Ishikawa (cell line): ENCODE measurements at regions not wholly inside any gene's neighbourhood (a gene's known extent, or its start where the extent isn't known, plus 50 kb on each side); places are given as distances from the start of the nearest gene placed in this dataset.

Source experiments
- CEBPB ChIP-seq: IDR thresholded peaks from 2 replicates; pipeline ENCODE4 v1.6.1; 2012
- CREB1 ChIP-seq: IDR thresholded peaks from 2 replicates; pipeline ENCODE4 v1.6.1; 2012; ENCODE audit warnings: low read depth
- EP300 ChIP-seq: IDR thresholded peaks from 2 replicates; pipeline ENCODE4 v1.6.1; 2012; ENCODE audit warnings: borderline replicate concordance
- FOXM1 ChIP-seq: IDR thresholded peaks from 2 replicates; pipeline ENCODE4 v1.6.1; 2012; ENCODE audit warnings: low read depth, borderline replicate concordance
- MAX ChIP-seq: IDR thresholded peaks from 2 replicates; pipeline ENCODE4 v1.6.1; 2012
- RAD21 ChIP-seq: IDR thresholded peaks from 2 replicates; pipeline ENCODE4 v1.6.1; 2012; ENCODE audit warnings: low read depth
- TCF12 ChIP-seq: IDR thresholded peaks from 2 replicates; pipeline ENCODE4 v1.6.1; 2012; ENCODE audit warnings: low read depth
- USF1 ChIP-seq: IDR thresholded peaks from 2 replicates; pipeline ENCODE4 v1.6.1; 2012
- TF ChIP-seq, protein P1 (sequence below): IDR thresholded peaks from 2 replicates; pipeline ENCODE4 v1.6.1; 2012; ENCODE audit warnings: low read depth, mild to moderate bottlenecking

DNA sequence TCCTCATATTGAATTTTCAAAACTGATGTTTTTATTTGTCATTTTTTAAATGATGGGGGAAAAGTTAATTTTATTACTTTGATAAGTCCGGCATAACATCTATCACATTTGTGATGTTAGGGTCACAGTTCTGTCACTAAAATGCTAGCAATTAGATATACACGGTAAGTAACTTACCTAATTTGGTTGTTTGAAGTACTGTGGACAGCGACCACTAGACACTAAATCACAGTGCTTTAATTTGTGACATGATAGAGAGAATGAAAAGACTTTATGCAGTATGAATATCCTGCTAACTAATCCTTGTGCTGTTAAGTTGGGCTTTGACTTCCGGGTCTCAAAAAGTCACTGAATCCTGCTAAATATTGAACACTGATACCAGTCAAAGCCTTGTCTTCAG lies 857.3 kb upstream of the KCND2 start:
- TF ChIP-seq RAD21 (no peak), FOXM1 (no peak), CEBPB (no peak), USF1 (no peak), CREB1 (no peak), MAX (no peak), TCF12 (no peak), EP300 (no peak)
- TF ChIP-seq, protein P1, sequence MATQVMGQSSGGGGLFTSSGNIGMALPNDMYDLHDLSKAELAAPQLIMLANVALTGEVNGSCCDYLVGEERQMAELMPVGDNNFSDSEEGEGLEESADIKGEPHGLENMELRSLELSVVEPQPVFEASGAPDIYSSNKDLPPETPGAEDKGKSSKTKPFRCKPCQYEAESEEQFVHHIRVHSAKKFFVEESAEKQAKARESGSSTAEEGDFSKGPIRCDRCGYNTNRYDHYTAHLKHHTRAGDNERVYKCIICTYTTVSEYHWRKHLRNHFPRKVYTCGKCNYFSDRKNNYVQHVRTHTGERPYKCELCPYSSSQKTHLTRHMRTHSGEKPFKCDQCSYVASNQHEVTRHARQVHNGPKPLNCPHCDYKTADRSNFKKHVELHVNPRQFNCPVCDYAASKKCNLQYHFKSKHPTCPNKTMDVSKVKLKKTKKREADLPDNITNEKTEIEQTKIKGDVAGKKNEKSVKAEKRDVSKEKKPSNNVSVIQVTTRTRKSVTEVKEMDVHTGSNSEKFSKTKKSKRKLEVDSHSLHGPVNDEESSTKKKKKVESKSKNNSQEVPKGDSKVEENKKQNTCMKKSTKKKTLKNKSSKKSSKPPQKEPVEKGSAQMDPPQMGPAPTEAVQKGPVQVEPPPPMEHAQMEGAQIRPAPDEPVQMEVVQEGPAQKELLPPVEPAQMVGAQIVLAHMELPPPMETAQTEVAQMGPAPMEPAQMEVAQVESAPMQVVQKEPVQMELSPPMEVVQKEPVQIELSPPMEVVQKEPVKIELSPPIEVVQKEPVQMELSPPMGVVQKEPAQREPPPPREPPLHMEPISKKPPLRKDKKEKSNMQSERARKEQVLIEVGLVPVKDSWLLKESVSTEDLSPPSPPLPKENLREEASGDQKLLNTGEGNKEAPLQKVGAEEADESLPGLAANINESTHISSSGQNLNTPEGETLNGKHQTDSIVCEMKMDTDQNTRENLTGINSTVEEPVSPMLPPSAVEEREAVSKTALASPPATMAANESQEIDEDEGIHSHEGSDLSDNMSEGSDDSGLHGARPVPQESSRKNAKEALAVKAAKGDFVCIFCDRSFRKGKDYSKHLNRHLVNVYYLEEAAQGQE, result peak; percentile 54; the same call in 1 of the 2 replicates
